ENCODE measurements at regions not wholly inside any gene's neighbourhood (a gene's known extent, or its start where the extent isn't known, plus 50 kb on each side); places are given as distances from the start of the nearest gene placed in this dataset.

GRCh38 chr10:108862676-108863350 lies 1060.5 kb downstream of the XPNPEP1 start:
- TF ChIP-seq, protein P1, sequence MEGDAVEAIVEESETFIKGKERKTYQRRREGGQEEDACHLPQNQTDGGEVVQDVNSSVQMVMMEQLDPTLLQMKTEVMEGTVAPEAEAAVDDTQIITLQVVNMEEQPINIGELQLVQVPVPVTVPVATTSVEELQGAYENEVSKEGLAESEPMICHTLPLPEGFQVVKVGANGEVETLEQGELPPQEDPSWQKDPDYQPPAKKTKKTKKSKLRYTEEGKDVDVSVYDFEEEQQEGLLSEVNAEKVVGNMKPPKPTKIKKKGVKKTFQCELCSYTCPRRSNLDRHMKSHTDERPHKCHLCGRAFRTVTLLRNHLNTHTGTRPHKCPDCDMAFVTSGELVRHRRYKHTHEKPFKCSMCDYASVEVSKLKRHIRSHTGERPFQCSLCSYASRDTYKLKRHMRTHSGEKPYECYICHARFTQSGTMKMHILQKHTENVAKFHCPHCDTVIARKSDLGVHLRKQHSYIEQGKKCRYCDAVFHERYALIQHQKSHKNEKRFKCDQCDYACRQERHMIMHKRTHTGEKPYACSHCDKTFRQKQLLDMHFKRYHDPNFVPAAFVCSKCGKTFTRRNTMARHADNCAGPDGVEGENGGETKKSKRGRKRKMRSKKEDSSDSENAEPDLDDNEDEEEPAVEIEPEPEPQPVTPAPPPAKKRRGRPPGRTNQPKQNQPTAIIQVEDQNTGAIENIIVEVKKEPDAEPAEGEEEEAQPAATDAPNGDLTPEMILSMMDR (IDR thresholded peaks at IDR 0.05), result no peak

- TF ChIP-seq, protein P1 (IDR thresholded peaks at IDR 0.05), result no peak
These were observed 1062.0 kb downstream of the XPNPEP1 start for GRCh38 chr10:108861181-108861754.

GRCh38 chr10:108852211-108852610 lies 1071.1 kb downstream of the XPNPEP1 start:
- TF ChIP-seq, protein P1 (IDR thresholded peaks at IDR 0.05), result no peak

- TF ChIP-seq, protein P1 (IDR thresholded peaks at IDR 0.05), result no peak
These were observed 1073.0 kb downstream of the XPNPEP1 start for GRCh38 chr10:108850138-108850854.

DNA sequence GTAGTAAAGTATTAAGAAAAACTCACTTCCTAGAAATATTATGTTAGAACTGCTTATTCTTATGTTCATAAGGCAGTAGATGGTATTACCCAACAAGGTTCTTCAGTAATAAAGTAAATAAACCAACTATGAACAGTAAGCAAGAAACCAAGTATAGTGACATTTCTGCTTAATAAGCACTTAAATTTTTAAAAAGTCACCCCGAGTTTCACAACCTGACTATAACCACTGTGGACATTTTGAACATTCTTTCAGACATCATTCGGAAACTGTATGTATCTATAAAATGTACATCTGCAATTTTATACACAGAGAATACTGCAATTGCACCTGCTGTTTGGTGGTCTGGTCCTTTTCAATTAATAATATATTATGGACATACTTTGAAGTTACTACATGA lies 1073.6 kb downstream of the XPNPEP1 start:
- TF ChIP-seq, protein P1 (IDR thresholded peaks at IDR 0.05), result no peak

DNA sequence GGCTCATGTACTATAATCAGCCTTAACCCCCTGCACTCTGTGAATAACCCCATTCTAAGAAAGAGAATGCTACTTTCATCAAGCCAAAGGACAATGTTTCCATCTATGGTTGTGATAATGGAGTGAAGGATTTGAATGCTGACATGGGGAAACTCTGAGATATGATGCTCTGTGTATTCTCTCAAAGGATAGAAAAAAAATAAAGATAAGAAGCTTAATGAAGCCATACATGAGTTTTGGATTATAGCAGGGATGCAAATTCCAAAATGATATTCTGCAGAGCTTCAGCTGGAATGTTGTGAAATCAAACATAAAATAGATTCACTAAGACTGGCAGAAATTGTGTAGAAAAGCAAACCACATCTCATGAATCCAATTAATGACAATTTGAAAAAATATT lies 1074.1 kb downstream of the XPNPEP1 start:
- TF ChIP-seq, protein P1 (IDR thresholded peaks at IDR 0.05), result no peak

DNA sequence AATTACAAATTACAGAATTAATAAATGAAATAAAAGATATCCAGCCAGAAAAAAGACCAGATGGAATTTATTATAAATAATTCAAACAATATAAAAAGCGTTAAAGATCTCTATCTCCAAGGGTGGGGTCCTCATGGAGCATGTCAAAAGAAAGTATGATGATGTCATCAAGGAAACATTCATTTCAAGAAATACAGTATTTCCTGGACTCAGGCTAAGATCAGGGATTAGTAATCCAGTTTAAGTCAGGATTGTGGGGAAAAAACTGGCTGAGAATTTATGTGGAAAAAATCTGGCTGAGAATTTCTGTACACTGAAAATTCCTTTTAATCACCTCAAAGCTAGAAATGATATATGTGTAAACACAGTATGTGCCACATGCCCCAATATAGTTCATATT lies 1075.3 kb downstream of the XPNPEP1 start:
- TF ChIP-seq, protein P1 (IDR thresholded peaks at IDR 0.05), result no peak
